CD8-positive, alpha-beta memory T cell (primary cell): ENCODE measurements at regions not wholly inside any gene's neighbourhood (a gene's known extent, or its start where the extent isn't known, plus 50 kb on each side); places are given as distances from the start of the nearest gene placed in this dataset.
"Not testable (repeated sequence)": the region's sequence is repeated elsewhere in the genome, so short reads cannot be mapped to it uniquely, and the experiment has no call there.

Source experiments
- CTCF ChIA-PET: fragments of 350-600 bp; sonication (Branson Sonifier 250); formaldehyde crosslinking; loops from one replicate; lab custom pipeline; 2021; ENCODE audit warnings: antibody characterized with exemption; lab: Charles Lee
- POLR2A ChIA-PET: fragments of 350-600 bp; sonication (Branson Sonifier 250); formaldehyde crosslinking; loops from one replicate; lab custom pipeline; 2021; ENCODE audit warnings: antibody characterized with exemption; lab: Charles Lee
- DNase-seq, 5 donors: peaks; one replicate each; pipeline versions ENCODE4 v3.0.0 to v3.0.0-alpha.2; 2020 to 2022; ENCODE audit warnings: mixed read lengths in 1 of 5
- H3K27ac ChIP-seq: one replicate; pipeline ENCODE4 v1.7.0; 2013; ENCODE audit warnings: low read depth, mild to moderate bottlenecking, low read length, moderate library complexity
- H3K27me3 ChIP-seq: 2 replicates; pipeline ENCODE4 v1.7.0; 2013; ENCODE audit warnings: low read length, mild to moderate bottlenecking; ENCODE audit not compliant: insufficient read depth, poor library complexity, severe bottlenecking
- H3K36me3 ChIP-seq: 2 replicates; pipeline ENCODE4 v1.7.0; 2013; ENCODE audit warnings: mild to moderate bottlenecking, low read length, moderate library complexity; ENCODE audit not compliant: insufficient read depth
- H3K4me1 ChIP-seq: 2 replicates; pipeline ENCODE4 v1.7.0; 2013; ENCODE audit warnings: mild to moderate bottlenecking, low read length, moderate library complexity; ENCODE audit not compliant: insufficient read depth
- H3K4me3 ChIP-seq: 2 replicates; pipeline ENCODE4 v1.7.0; 2013; ENCODE audit warnings: mild to moderate bottlenecking, low read length
- H3K9me3 ChIP-seq: 2 replicates; pipeline ENCODE4 v1.7.0; 2013; ENCODE audit warnings: mild to moderate bottlenecking, low read length
- H3K27ac Mint-ChIP-seq, 8 donors: one replicate each; pipeline ENCODE4 v1.8.0; 2020 to 2021; ENCODE audit warnings: mixed read lengths in 8 of 8, mild to moderate bottlenecking in 6 of 8, inconsistent platforms in 3 of 8, moderate library complexity in 3 of 8
- H3K27me3 Mint-ChIP-seq, 2 donors: one replicate each; pipeline ENCODE4 v1.8.0; 2020 to 2021; ENCODE audit warnings: mixed read lengths in 2 of 2, mild to moderate bottlenecking in 1 of 2, moderate library complexity in 1 of 2
- H3K36me3 Mint-ChIP-seq, 3 donors: one replicate each; pipeline ENCODE4 v1.8.0; 2020 to 2021; ENCODE audit warnings: mixed read lengths in 3 of 3, inconsistent platforms in 1 of 3, mild to moderate bottlenecking in 1 of 3
- H3K4me1 Mint-ChIP-seq, 3 donors: one replicate each; pipeline ENCODE4 v1.8.0; 2020 to 2021; ENCODE audit warnings: mixed read lengths in 3 of 3, inconsistent platforms in 1 of 3, mild to moderate bottlenecking in 1 of 3
- H3K4me3 Mint-ChIP-seq, 7 donors: one replicate each; pipeline ENCODE4 v1.8.0; 2020 to 2021; ENCODE audit warnings: mixed read lengths in 7 of 7, mild to moderate bottlenecking in 6 of 7, moderate library complexity in 4 of 7, inconsistent platforms in 2 of 7
- H3K9me3 Mint-ChIP-seq, 5 donors: one replicate each; pipeline ENCODE4 v1.8.0; 2020 to 2022; ENCODE audit warnings: mixed read lengths in 5 of 5, mild to moderate bottlenecking in 3 of 5, moderate library complexity in 2 of 5, inconsistent platforms in 1 of 5

DNA sequence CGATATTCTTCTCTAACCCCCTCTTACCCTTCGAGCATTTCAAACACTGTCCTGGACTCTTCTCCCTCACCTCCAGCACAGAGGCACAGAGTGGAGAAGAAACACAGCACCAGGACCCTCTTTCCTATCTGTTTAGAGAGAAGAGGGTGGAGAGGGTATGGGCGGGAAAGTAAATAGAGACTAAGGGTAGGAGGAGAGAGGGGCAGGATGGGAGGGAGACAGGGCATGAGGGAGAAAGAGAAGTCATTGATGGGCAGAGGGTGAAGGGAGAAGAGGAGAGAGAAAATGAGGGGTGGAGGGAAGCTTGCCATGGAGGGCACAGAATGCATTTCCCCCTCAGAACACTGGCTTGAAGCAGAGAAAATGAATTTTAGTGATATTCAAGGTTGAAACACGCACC lies 543.9 kb upstream of the B3GAT1 start:
- H3K27ac Mint-ChIP-seq, H3K36me3 ChIP-seq, H3K27me3 ChIP-seq, H3K9me3 Mint-ChIP-seq, H3K27ac ChIP-seq, H3K36me3 Mint-ChIP-seq, H3K4me1 Mint-ChIP-seq, DNase-seq, H3K4me3 Mint-ChIP-seq, H3K4me1 ChIP-seq, H3K9me3 ChIP-seq, CTCF ChIA-PET, POLR2A ChIA-PET, H3K4me3 ChIP-seq: not testable (repeated sequence)
- peaks cover 7 to 21% of the 10 kb centered on the region in 2 donors for H3K27me3 Mint-ChIP-seq

DNA sequence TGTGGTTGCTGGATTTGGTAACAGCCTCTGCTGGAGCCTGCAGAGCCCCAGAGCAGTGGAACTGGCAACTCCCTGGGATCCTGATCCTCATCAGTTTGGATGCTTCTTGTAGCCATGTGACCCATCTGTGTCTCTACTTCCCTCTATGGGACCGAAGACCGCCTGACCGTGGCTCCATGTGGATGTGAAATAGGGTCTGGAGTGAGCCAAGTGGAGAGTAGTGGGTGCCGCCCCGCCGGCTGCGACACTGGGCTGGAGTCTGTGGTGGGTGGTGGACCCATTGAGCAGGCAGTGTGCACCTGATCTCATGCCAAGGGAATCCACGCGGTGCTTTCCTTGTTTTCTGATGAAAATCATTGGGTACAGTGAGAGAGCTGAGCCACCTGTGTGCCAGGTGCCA lies 543.2 kb upstream of the B3GAT1 start:
- ChIA-PET POLR2A (no interaction called here), CTCF (no interaction called here)
- H3K36me3 Mint-ChIP-seq = no peaks in the 10 kb centered on the region
- H3K36me3 ChIP-seq = no peaks in the 10 kb centered on the region
- H3K4me3 ChIP-seq = no peak overlapping the region
- H3K27ac ChIP-seq = no peak overlapping the region
- DNase-seq = no peak
- H3K27ac Mint-ChIP-seq = no peak overlapping the region
- H3K4me1 Mint-ChIP-seq = no peaks in the 10 kb centered on the region
- no peaks in the 10 kb centered on the region for H3K9me3 Mint-ChIP-seq
- peaks cover 6 to 21% of the 10 kb centered on the region in 2 donors for H3K27me3 Mint-ChIP-seq
- H3K27me3 ChIP-seq = no peaks in the 10 kb centered on the region
- H3K4me1 ChIP-seq = no peaks in the 10 kb centered on the region
- H3K4me3 Mint-ChIP-seq = no peak overlapping the region
- H3K9me3 ChIP-seq = no peaks in the 10 kb centered on the region

DNA sequence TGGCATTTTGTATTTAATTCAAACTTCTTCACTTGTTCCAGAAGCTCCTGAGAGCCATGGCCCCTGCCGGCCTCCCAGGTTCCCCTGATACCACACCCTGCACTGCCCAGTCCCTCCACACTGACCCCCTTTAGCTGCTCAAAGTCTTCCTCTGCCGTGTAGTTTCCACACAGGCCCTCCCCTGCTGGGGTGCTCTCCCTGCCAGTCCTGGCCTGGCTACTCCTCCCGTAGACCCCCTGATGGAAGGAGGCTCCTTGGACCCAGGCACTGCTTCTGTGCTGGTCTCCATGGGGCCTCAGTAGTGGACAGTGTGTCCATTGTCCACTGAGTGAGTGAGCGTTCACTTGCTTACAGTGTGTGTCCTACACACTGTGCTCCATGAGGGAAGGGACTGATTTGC lies 542.4 kb upstream of the B3GAT1 start:
- H3K27ac ChIP-seq, H3K36me3 ChIP-seq, H3K9me3 Mint-ChIP-seq, H3K4me1 Mint-ChIP-seq, H3K27ac Mint-ChIP-seq, H3K4me3 ChIP-seq, DNase-seq, H3K36me3 Mint-ChIP-seq, H3K27me3 ChIP-seq, H3K4me1 ChIP-seq, H3K9me3 ChIP-seq, CTCF ChIA-PET, POLR2A ChIA-PET, H3K4me3 Mint-ChIP-seq: not testable (repeated sequence)
- H3K27me3 Mint-ChIP-seq = peaks cover 6 to 21% of the 10 kb centered on the region in 2 donors

DNA sequence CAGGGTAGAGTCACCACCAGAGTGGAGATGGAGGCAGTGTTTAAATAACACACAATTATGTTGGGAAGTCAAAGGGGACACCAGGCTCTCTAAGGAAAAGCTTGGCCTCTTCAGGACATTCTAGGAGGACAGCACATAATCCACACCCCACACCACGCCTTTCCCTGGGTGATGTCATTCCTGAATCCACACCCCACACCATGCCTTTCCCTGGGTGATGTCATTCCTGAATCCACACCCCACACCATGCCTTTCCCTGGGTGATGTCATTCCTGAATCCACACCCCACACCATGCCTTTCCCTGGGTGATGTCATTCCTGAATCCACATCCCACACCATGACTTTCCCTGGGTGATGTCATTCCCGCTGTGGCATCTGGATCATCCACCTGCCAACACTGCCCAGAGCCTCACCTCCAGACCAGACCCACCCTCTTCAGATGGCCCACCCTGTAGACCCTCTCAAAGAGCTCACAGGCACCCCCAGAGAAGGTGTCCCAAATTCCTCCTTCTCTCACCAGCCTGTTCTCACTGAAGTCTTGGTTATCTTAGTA lies 541.5 kb upstream of the B3GAT1 start:
- H3K4me3 Mint-ChIP-seq, H3K4me1 Mint-ChIP-seq, POLR2A ChIA-PET: not testable (repeated sequence)

DNA sequence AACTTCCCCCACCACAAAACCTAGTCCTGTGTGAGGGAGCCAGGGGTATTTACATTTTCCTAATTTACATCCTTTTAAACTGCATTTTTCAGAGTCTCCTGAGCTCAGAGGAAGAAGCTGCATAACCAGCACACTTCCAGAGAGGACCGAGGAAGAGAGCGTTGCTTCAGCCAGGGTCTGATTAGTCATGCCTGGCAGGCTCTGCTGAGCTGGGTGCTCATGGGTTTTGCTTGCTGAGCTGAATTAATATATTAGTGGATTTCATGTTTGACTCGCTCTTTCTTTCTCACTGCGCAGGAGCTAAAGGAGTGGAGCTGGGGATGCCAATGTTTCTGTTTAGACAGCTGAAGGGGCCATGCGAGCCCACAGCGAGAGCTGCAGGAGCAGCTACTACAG lies 539.3 kb upstream of the B3GAT1 start:
- Histone ChIP-seq H3K36me3 (no peaks in the 10 kb centered on the region), H3K4me3 (no peak overlapping the region), H3K4me1 (no peaks in the 10 kb centered on the region), H3K27me3 (no peaks in the 10 kb centered on the region), H3K27ac (no peak overlapping the region), H3K9me3 (no peaks in the 10 kb centered on the region)
- Mint-ChIP-seq H3K27ac (peak overlapping the region in 1 of 8 donors; percentile 15), H3K36me3 (no peaks in the 10 kb centered on the region), H3K9me3 (no peaks in the 10 kb centered on the region), H3K4me3 (no peak overlapping the region), H3K4me1 (no peaks in the 10 kb centered on the region), H3K27me3 (peaks cover 3 to 28% of the 10 kb centered on the region in 2 donors)
- POLR2A ChIA-PET = no interaction called here
- CTCF ChIA-PET = no interaction called here
- no peak for DNase-seq

More for the DNA sequence above, 541.5 kb upstream of the B3GAT1 start:
- H3K27ac Mint-ChIP-seq, H3K4me1 ChIP-seq, H3K36me3 Mint-ChIP-seq, H3K9me3 Mint-ChIP-seq, DNase-seq, H3K36me3 ChIP-seq, H3K27me3 ChIP-seq, H3K4me3 ChIP-seq, H3K27ac ChIP-seq, CTCF ChIA-PET, H3K9me3 ChIP-seq: not testable (repeated sequence)
- H3K27me3 Mint-ChIP-seq = peaks cover 4 to 27% of the 10 kb centered on the region in 2 donors

DNA sequence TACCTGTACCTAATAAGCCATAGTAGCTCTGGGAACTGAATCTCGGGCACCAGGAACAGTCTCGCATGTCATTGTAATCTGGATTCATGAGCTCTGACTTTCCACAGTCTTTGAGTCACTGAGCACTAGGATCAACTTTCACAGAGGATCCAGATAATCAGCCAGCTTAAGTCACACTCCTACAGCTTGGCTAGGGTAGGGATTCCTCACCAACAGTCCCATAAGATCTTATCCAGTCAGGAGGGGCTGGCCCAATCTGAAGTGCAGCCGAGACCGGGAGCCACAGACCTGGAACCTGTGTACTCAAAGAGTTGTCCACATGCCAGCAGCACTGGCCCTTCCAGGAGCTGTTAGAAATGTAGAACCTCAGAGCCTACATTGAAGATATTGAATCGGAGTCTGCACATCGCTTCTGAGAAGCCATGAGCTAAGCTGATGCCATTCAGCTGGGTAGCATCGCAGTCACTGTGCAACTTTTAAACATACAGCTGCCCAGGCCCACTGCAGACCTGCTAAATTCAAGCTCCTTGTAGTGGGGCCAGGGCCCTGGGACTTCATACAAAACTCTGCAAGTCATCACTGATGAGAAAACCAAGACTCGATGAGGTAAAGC lies 538.8 kb upstream of the B3GAT1 start:
- Mint-ChIP-seq H3K36me3 (no peaks in the 10 kb centered on the region), H3K27ac (peak overlapping the region in 1 of 8 donors; percentile 15), H3K4me3 (no peak overlapping the region), H3K27me3 (peaks cover 2 to 28% of the 10 kb centered on the region in 2 donors), H3K9me3 (no peaks in the 10 kb centered on the region), H3K4me1 (no peaks in the 10 kb centered on the region)
- H3K27me3 ChIP-seq = no peaks in the 10 kb centered on the region
- no peak for DNase-seq
- ChIA-PET CTCF (no interaction called here), POLR2A (no interaction called here)
- H3K4me1 ChIP-seq = no peaks in the 10 kb centered on the region
- H3K27ac ChIP-seq = no peak overlapping the region
- H3K36me3 ChIP-seq = no peaks in the 10 kb centered on the region
- H3K4me3 ChIP-seq = no peak overlapping the region
- H3K9me3 ChIP-seq = no peaks in the 10 kb centered on the region

DNA sequence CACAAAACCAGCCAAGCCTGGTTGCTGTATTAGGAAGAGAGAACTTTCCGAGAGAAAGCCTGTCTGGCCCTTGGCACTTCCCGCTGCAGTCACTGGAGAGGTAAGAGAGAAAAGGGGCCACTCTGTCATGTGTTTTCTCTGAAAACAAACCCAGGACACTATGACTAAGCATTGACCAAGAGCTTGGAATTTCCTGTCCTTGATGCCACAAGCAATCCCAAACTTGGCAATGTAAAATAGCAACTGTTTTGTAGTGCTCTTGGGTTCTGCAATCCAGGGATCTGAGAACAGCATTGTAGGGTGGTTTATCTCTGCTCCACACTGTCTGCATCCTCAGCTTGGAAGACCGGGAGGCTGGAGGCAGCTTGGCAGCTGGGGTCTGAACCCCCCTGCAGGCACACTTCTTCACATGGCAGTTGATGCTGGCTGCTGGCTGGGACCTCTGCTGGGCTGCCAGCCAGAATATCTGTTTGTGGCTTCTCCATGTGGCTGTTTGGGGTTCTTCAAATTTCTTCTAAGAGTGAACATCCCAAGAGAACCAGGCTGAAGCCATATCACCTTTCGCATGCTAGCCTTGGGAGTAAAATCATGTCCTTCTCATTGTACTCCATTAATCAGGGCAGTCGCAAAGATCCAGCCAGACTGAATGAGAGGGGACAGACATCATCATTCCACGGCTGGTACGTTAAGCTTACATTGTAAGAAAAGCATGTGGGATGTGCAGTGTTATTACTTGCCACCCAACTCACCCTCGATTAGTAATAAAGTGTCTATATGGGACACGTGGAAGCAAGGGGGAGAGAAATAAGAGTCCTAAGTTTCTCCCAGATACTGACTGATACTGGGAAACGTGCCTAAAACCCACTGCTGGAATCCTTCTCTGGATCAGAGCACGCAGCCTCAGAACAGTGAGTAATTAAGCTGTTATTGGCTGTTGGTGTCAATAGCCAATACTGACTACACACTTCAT lies 537.4 kb upstream of the B3GAT1 start:
- Histone ChIP-seq H3K9me3 (no peaks in the 10 kb centered on the region), H3K36me3 (no peaks in the 10 kb centered on the region), H3K4me3 (no peak overlapping the region), H3K27me3 (no peaks in the 10 kb centered on the region), H3K27ac (no peak overlapping the region), H3K4me1 (no peaks in the 10 kb centered on the region)
- ChIA-PET POLR2A (no interaction called here), CTCF (no interaction called here)
- no peak overlapping the region for H3K27ac Mint-ChIP-seq
- H3K9me3 Mint-ChIP-seq = no peaks in the 10 kb centered on the region
- DNase-seq = no peak
- H3K4me1 Mint-ChIP-seq = no peaks in the 10 kb centered on the region
- H3K4me3 Mint-ChIP-seq = no peak overlapping the region
- H3K36me3 Mint-ChIP-seq = no peaks in the 10 kb centered on the region
- H3K27me3 Mint-ChIP-seq = peaks cover 0 to 20% of the 10 kb centered on the region in 2 donors

DNA sequence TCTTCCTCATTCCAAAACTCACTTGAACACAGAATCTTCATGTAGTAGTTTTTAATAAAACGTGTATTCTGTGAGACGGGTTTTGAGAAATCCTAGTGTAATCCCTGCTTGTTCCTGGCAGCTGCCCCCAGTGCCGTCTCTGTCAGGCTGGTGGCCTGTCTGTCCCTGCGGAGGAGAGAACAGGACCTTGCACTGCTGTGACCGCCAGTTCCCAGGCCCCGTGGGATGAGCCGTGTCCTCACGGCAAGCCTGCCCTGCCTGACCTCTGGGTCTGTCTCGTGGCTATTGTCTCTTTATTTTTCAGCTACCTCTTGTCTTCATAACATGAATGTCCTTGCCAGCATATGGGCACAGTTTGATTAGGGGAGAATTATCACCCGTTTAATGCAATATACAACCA lies 535.5 kb upstream of the B3GAT1 start:
- H3K9me3 Mint-ChIP-seq = no peaks in the 10 kb centered on the region
- Histone ChIP-seq H3K27me3 (no peaks in the 10 kb centered on the region), H3K36me3 (no peaks in the 10 kb centered on the region), H3K4me3 (no peak overlapping the region), H3K9me3 (no peaks in the 10 kb centered on the region), H3K4me1 (no peaks in the 10 kb centered on the region), H3K27ac (no peak overlapping the region)
- DNase-seq = no peak
- H3K27ac Mint-ChIP-seq = no peak overlapping the region
- no peaks in the 10 kb centered on the region for H3K36me3 Mint-ChIP-seq
- peaks cover 0 to 17% of the 10 kb centered on the region in 2 donors for H3K27me3 Mint-ChIP-seq
- H3K4me3 Mint-ChIP-seq = no peak overlapping the region
- H3K4me1 Mint-ChIP-seq = no peaks in the 10 kb centered on the region
- POLR2A ChIA-PET = no interaction called here
- CTCF ChIA-PET = no interaction called here
